Right atrium auricular region (tissue), 2 donors: ENCODE measurements at regions not wholly inside any gene's neighbourhood (a gene's known extent, or its start where the extent isn't known, plus 50 kb on each side); places are given as distances from the start of the nearest gene placed in this dataset.

Experiments used
- DNase-seq: peaks from one replicate; pipeline ENCODE4 v3.0.0-alpha.2; 2019; ENCODE audit warnings: low spot score
- H3K27ac ChIP-seq, 2 donors: fragments of 200-600 bp; sonication (generic); 1 replicate in 1 of 2; 2 replicates in 1 of 2; pipeline ENCODE4 v1.5.1; 2016 to 2019
- H3K27me3 ChIP-seq, 2 donors: fragments of 200-600 bp; sonication (generic); one replicate each; pipeline versions ENCODE4 v1.5.1 to v1.6.0; 2017 to 2019
- H3K36me3 ChIP-seq: fragments of 200-600 bp; sonication (generic); one replicate; pipeline ENCODE4 v1.5.1; 2016
- H3K4me1 ChIP-seq, 2 donors: fragments of 200-600 bp; sonication (generic); one replicate each; pipeline versions ENCODE4 v1.5.1 to v1.6.0; 2017 to 2019
- H3K4me3 ChIP-seq, 2 donors: fragments of 200-600 bp; sonication (generic); 1 replicate in 1 of 2; 2 replicates in 1 of 2; pipeline ENCODE4 v1.5.1; 2017 to 2019; ENCODE audit warnings: mild to moderate bottlenecking in 1 of 2, moderate library complexity in 1 of 2
- H3K9me3 ChIP-seq, 2 donors: fragments of 200-600 bp; sonication (generic); one replicate each; pipeline ENCODE4 v1.5.1; 2019
- TF ChIP-seq, protein P1 (sequence below), 2 donors: fragments of 200-600 bp; sonication (generic); IDR thresholded peaks; one replicate each; pipeline ENCODE4 v1.5.1; 2019; ENCODE audit warnings: antibody characterized with exemption in 2 of 2

DNA sequence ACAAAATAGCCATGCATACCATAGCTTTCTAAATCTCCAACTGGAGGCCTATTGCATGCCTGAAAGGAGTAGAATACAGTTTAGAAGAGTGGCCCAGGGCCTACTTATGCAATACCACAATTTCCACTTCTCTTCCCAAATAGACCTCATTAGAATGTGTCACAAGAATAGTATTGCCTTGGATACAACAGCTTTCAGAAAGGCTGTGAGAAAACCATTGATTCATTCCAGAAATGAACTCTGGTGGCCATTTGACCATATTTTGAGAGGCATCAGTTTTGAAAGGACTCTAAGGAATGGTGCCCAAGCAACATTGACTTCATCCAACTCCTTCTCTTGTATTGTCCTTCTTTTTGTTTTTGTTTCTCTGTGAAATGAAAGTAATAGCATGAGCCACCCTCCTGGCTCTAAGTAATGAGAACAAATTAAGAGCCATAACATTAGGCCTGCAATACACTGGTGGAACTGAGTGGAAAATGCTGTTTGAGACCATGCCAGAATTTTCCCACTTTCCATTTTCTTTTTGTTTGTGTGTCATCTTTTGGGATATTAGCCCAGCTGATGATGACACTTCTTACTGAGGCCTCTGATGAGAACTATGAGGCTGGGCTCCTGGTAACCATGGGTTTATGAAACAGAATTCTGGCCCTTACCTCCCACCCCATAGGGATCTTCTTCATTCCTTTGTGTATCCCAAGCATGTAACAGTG, 90.2 kb downstream of the TMEM174 start:
- no peak for DNase-seq
- TF ChIP-seq, protein P1, sequence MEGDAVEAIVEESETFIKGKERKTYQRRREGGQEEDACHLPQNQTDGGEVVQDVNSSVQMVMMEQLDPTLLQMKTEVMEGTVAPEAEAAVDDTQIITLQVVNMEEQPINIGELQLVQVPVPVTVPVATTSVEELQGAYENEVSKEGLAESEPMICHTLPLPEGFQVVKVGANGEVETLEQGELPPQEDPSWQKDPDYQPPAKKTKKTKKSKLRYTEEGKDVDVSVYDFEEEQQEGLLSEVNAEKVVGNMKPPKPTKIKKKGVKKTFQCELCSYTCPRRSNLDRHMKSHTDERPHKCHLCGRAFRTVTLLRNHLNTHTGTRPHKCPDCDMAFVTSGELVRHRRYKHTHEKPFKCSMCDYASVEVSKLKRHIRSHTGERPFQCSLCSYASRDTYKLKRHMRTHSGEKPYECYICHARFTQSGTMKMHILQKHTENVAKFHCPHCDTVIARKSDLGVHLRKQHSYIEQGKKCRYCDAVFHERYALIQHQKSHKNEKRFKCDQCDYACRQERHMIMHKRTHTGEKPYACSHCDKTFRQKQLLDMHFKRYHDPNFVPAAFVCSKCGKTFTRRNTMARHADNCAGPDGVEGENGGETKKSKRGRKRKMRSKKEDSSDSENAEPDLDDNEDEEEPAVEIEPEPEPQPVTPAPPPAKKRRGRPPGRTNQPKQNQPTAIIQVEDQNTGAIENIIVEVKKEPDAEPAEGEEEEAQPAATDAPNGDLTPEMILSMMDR (IDR thresholded peaks at IDR 0.05): no peak
- Histone ChIP-seq H3K9me3 (no peaks in the 10 kb centered on the region), H3K27ac (no peak overlapping the region), H3K4me3 (no peak overlapping the region), H3K36me3 (no peaks in the 10 kb centered on the region), H3K4me1 (no peaks in the 10 kb centered on the region), H3K27me3 (no peaks in the 10 kb centered on the region)

DNA sequence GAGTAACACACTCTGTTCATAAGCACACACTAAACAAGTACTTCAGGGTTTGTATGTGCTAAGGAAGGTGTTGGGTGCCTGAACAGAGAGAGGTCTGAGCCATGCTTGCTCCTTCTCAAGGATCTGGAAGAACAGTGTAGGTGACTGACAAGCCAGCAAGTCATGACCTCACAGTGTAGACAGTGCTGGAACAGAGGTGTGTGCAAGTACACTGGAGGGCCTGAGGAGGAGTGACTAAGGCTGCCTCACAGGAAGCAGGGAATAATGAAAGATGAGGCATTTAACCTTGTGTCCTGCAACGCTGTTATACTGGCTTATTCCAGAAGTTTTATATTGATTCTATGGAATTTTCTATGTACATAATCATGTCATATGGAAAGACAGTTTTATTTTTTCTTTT, 83.9 kb downstream of the TMEM174 start:
- Histone ChIP-seq H3K4me3 (no peak overlapping the region), H3K27ac (no peak overlapping the region), H3K27me3 (no peaks in the 10 kb centered on the region), H3K36me3 (no peaks in the 10 kb centered on the region), H3K4me1 (no peaks in the 10 kb centered on the region), H3K9me3 (peaks cover 0 to 6% of the 10 kb centered on the region in 2 donors)
- TF ChIP-seq, protein P1 (IDR thresholded peaks at IDR 0.05): no peak
- DNase-seq: no peak

DNA sequence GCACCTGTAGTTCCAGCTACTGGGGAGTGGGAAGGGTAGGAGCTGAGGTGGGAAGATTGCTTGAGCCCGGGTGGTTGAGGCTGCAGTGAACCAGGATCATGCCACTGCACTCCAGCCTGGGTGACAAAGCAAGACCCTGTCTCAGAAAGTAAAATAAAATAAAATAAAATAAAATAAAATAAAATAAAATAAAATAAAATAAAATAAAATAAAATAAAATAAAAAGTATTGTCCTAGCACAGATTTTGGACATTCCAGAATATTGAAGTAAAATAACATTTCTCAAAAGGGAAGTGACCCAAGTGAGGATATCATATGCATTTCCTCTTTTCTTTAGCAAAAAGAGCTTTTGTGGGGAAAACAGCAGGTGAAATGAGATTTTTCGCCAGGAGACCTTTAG, 83.5 kb downstream of the TMEM174 start:
- TF ChIP-seq, protein P1 (IDR thresholded peaks at IDR 0.05): no peak
- H3K27me3 ChIP-seq: no peaks in the 10 kb centered on the region
- no peak for DNase-seq
- no peak overlapping the region for H3K4me3 ChIP-seq
- no peak overlapping the region for H3K27ac ChIP-seq
- no peaks in the 10 kb centered on the region for H3K36me3 ChIP-seq
- peaks cover 0 to 6% of the 10 kb centered on the region in 2 donors for H3K9me3 ChIP-seq
- H3K4me1 ChIP-seq: no peaks in the 10 kb centered on the region

DNA sequence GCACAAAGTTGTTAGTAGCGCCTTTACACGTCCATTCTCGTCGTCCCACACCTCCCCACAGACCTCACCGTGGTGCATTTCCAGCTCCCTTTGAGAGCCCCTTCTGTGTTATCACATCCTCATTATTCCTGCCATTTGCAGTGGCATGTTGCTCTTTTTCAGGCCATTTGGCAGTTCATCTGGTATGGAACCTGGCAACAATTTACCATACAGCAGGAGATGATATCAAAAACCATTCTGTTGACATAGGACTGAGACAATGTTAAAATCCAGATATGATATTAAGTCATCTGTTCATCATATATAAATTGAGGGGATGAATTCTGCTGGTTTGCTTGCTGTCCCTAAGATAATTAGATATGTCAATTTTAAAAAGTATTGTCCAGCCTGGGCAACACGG, 83.0 kb downstream of the TMEM174 start:
- DNase-seq: no peak
- H3K27me3 ChIP-seq: no peaks in the 10 kb centered on the region
- H3K9me3 ChIP-seq: peaks cover 0 to 6% of the 10 kb centered on the region in 2 donors
- H3K27ac ChIP-seq: no peak overlapping the region
- H3K36me3 ChIP-seq: no peaks in the 10 kb centered on the region
- no peak overlapping the region for H3K4me3 ChIP-seq
- H3K4me1 ChIP-seq: no peaks in the 10 kb centered on the region
- TF ChIP-seq, protein P1 (IDR thresholded peaks at IDR 0.05): no peak

DNA sequence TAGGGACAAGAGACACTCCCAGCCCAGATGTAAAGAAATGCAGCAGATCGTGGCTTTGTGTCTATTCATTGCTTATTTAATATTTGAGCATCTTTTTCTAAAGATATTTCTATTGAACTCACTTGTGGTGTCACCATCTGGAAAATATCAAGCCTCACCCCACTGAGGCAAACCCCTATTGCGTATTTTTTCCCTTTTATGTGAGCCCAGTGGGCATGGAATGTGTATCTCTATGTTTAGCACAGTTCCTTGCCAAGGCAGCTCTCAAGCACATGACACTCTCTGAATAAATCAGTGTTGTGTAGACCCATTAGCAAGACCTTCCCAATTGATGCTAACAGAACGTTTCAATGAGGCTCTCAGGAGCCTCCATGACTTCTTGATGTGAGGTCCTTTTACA, 81.6 kb downstream of the TMEM174 start:
- no peak for DNase-seq
- no peak overlapping the region for H3K4me3 ChIP-seq
- no peaks in the 10 kb centered on the region for H3K27me3 ChIP-seq
- no peak overlapping the region for H3K27ac ChIP-seq
- no peaks in the 10 kb centered on the region for H3K36me3 ChIP-seq
- H3K4me1 ChIP-seq: no peaks in the 10 kb centered on the region
- peaks cover 0 to 6% of the 10 kb centered on the region in 2 donors for H3K9me3 ChIP-seq
- TF ChIP-seq, protein P1 (IDR thresholded peaks at IDR 0.05): no peak
